A549 (cell line): ENCODE measurements at regions not wholly inside any gene's neighbourhood (a gene's known extent, or its start where the extent isn't known, plus 50 kb on each side); places are given as distances from the start of the nearest gene placed in this dataset.

ENCODE experiments used
- BHLHE40 ChIP-seq: IDR thresholded peaks from 2 replicates; pipeline ENCODE4 v1.6.1; 2012; ENCODE audit warnings: low read depth, low read length, inconsistent platforms
- CBX2 ChIP-seq: fragments of 200-600 bp; sonication (generic); IDR thresholded peaks from 2 replicates; pipeline ENCODE4 v1.6.1; 2016; ENCODE audit warnings: low read depth, mild to moderate bottlenecking, borderline replicate concordance
- CEBPB ChIP-seq, 2 experiments: fragments of >200 bp in 1 of 2; sonication (Bioruptor Twin) in 1 of 2; formaldehyde crosslinking in 1 of 2; IDR thresholded peaks; 2 replicates each; pipeline ENCODE4 v1.6.1; 2012 to 2016
- CHD2 ChIP-seq: fragments of 150-350 bp; IDR thresholded peaks from 2 replicates; pipeline ENCODE4 v1.6.1; 2014; ENCODE audit warnings: low read length; ENCODE audit not compliant: partially characterized antibody
- CHD4 ChIP-seq: fragments of 200-600 bp; sonication (generic); IDR thresholded peaks from 2 replicates; pipeline ENCODE4 v1.6.1; 2016; ENCODE audit warnings: antibody characterized with exemption, mild to moderate bottlenecking, borderline replicate concordance
- EHMT2 ChIP-seq: fragments of 200-600 bp; sonication (generic); IDR thresholded peaks from 2 replicates; pipeline ENCODE4 v1.6.1; 2016; ENCODE audit warnings: antibody characterized with exemption, low read depth, mild to moderate bottlenecking, moderate library complexity
- ESRRA ChIP-seq: fragments of 150-350 bp; IDR thresholded peaks from 2 replicates; pipeline ENCODE4 v1.6.1; 2014; ENCODE audit warnings: mild to moderate bottlenecking, low read length, borderline replicate concordance
- FOSL2 ChIP-seq, 2 experiments: fragments of 450-650 bp in 1 of 2; fragments of >200 bp in 1 of 2; sonication (Bioruptor Twin) in 1 of 2; formaldehyde crosslinking; IDR thresholded peaks; 2 replicates each; pipeline versions ENCODE4 v1.5.0 to v1.6.1; 2016 to 2020; ENCODE audit warnings: mild to moderate bottlenecking in 1 of 2, moderate library complexity in 1 of 2
- FOXS1 ChIP-seq: fragments of 250-450 bp; sonication (Bioruptor Pico); IDR thresholded peaks from 2 replicates; pipeline ENCODE4 v1.5.0; 2020; ENCODE audit warnings: mild to moderate bottlenecking, moderate library complexity
- GATA3 ChIP-seq: IDR thresholded peaks from 2 replicates; pipeline ENCODE4 v1.6.1; 2012; ENCODE audit warnings: borderline replicate concordance
- HDAC2 ChIP-seq: fragments of 200-600 bp; sonication (generic); IDR thresholded peaks from 2 replicates; pipeline ENCODE4 v1.6.1; 2016
- HEYL ChIP-seq: fragments of 250-450 bp; sonication (Bioruptor Pico); IDR thresholded peaks from 2 replicates; pipeline ENCODE4 v1.8.0; 2021; ENCODE audit warnings: mild to moderate bottlenecking, moderate library complexity
- HOXB13 ChIP-seq: fragments of 250-450 bp; sonication (Bioruptor Pico); IDR thresholded peaks from 2 replicates; pipeline ENCODE4 v1.5.0; 2020; ENCODE audit warnings: low read depth, mild to moderate bottlenecking, moderate library complexity
- JUN ChIP-seq, 2 experiments: fragments of >200 bp; sonication (Bioruptor Twin); formaldehyde crosslinking; IDR thresholded peaks; 2 replicates in 1 of 2; 3 replicates in 1 of 2; pipeline ENCODE4 v1.6.1; 2016 to 2017
- KDM5A ChIP-seq: fragments of 200-600 bp; sonication (generic); IDR thresholded peaks from 2 replicates; pipeline ENCODE4 v1.6.1; 2016; ENCODE audit warnings: antibody characterized with exemption, mild to moderate bottlenecking
- MAFK ChIP-seq: fragments of 450-650 bp; IDR thresholded peaks from 2 replicates; pipeline ENCODE4 v1.6.1; 2014; ENCODE audit not compliant: partially characterized antibody
- MAZ ChIP-seq: fragments of 150-350 bp; IDR thresholded peaks from 2 replicates; pipeline ENCODE4 v1.6.1; 2014; ENCODE audit warnings: antibody characterized with exemption, low read depth, low read length, borderline replicate concordance
- MYC ChIP-seq: IDR thresholded peaks from 2 replicates; pipeline ENCODE4 v1.6.1; 2012; ENCODE audit warnings: mild to moderate bottlenecking, inconsistent platforms, low read length, improper control_type of control experiment, borderline replicate concordance
- NFE2L2 ChIP-seq: fragments of 150-350 bp; conservative IDR thresholded peaks from 2 replicates; pipeline ENCODE4 v1.6.1; 2014; ENCODE audit warnings: low read length
- PBX3 ChIP-seq: IDR thresholded peaks from 2 replicates; pipeline ENCODE4 v1.6.1; 2012
- PHF8 ChIP-seq: fragments of 200-600 bp; sonication (generic); IDR thresholded peaks from 2 replicates; pipeline ENCODE4 v1.6.1; 2016; ENCODE audit warnings: low read depth, mild to moderate bottlenecking, antibody characterized with exemption, moderate library complexity, borderline replicate concordance
- POLR2AphosphoS2 ChIP-seq: conservative IDR thresholded peaks from 2 replicates; pipeline ENCODE4 v1.6.1; 2012; ENCODE audit warnings: low read length, improper control_type of control experiment, inconsistent platforms
- RAD21 ChIP-seq, 2 experiments: fragments of >200 bp in 1 of 2; sonication (Bioruptor Twin) in 1 of 2; formaldehyde crosslinking in 1 of 2; IDR thresholded peaks in 1 of 2; conservative IDR thresholded peaks in 1 of 2; 2 replicates in 1 of 2; 3 replicates in 1 of 2; pipeline ENCODE4 v1.6.1; 2012 to 2018; ENCODE audit warnings: inconsistent platforms in 1 of 2
- RCOR1 ChIP-seq: fragments of 150-350 bp; IDR thresholded peaks from 2 replicates; pipeline ENCODE4 v1.6.1; 2014; ENCODE audit warnings: antibody characterized with exemption, low read length, low read depth
- REST ChIP-seq: fragments of 200-600 bp; sonication (generic); IDR thresholded peaks from 2 replicates; pipeline ENCODE4 v1.6.1; 2016; ENCODE audit warnings: antibody characterized with exemption, mild to moderate bottlenecking, moderate library complexity
- RNF2 ChIP-seq: fragments of 200-600 bp; sonication (generic); IDR thresholded peaks from 2 replicates; pipeline ENCODE4 v1.6.1; 2016; ENCODE audit warnings: low read depth, mild to moderate bottlenecking, antibody characterized with exemption, moderate library complexity, borderline replicate concordance
- TFCP2L1 ChIP-seq: fragments of 250-450 bp; sonication (Bioruptor Pico); IDR thresholded peaks from 2 replicates; pipeline ENCODE4 v1.5.0; 2021; ENCODE audit warnings: mild to moderate bottlenecking
- TP53 ChIP-seq: fragments of 250-450 bp; sonication (Bioruptor Pico); IDR thresholded peaks from 2 replicates; pipeline ENCODE4 v1.5.0; 2021; ENCODE audit warnings: mild to moderate bottlenecking, moderate library complexity
- ZC3H11A ChIP-seq: fragments of 450-650 bp; IDR thresholded peaks from 2 replicates; pipeline ENCODE4 v1.6.1; 2014; ENCODE audit warnings: antibody characterized with exemption, mild to moderate bottlenecking
- ZFP36 ChIP-seq: fragments of 450-650 bp; IDR thresholded peaks from 2 replicates; pipeline ENCODE4 v1.6.1; 2014; ENCODE audit warnings: borderline replicate concordance; ENCODE audit not compliant: partially characterized antibody
- ZNF302 ChIP-seq: fragments of 250-450 bp; sonication (Bioruptor Pico); IDR thresholded peaks from 2 replicates; pipeline ENCODE4 v1.9.0; 2021; ENCODE audit warnings: inconsistent platforms, mild to moderate bottlenecking, moderate library complexity
- TF ChIP-seq, protein P1 (sequence below): fragments of >200 bp; sonication (Bioruptor Twin); formaldehyde crosslinking; IDR thresholded peaks from 3 replicates; pipeline ENCODE4 v1.5.1; 2016
- TF ChIP-seq, protein P2 (sequence below): fragments of 250-450 bp; sonication (Bioruptor Pico); IDR thresholded peaks from 2 replicates; pipeline ENCODE4 v1.5.0; 2021; ENCODE audit warnings: mild to moderate bottlenecking, moderate library complexity, borderline replicate concordance
- TF ChIP-seq, protein P3 (sequence below): fragments of 150-350 bp; IDR thresholded peaks from 2 replicates; pipeline ENCODE4 v1.6.1; 2014; ENCODE audit warnings: low read depth, mild to moderate bottlenecking, low read length

- TF ChIP-seq MYC (no peak), RCOR1 (no peak), JUN (IDR thresholded peaks at IDR 0.05) (no peak), ZNF302 (CRISPR knock-in tag) (peak; percentile 97), RNF2 (no peak), RAD21 (conservative IDR thresholded peaks at IDR 0.05 in 1 of 2, IDR thresholded peaks at IDR 0.05 in 1 of 2) (no peak), ZC3H11A (no peak), PHF8 (no peak), HEYL (CRISPR knock-in tag) (peak; percentile 97), POLR2AphosphoS2 (no peak), MAFK (no peak), HDAC2 (no peak), MAZ (no peak), CBX2 (no peak), FOSL2 (IDR thresholded peaks at IDR 0.05) (no peak), FOSL2 (CRISPR knock-in tag; IDR thresholded peaks at IDR 0.05) (no peak; the same call in 1 of the 2 replicates), NFE2L2 (no peak), CHD2 (no peak), REST (no peak), ESRRA (no peak), ZFP36 (no peak), CHD4 (no peak), CEBPB (IDR thresholded peaks at IDR 0.05) (peak; percentile 35 to 75; a peak in 3 of 4 replicates), PBX3 (no peak), BHLHE40 (no peak), FOXS1 (peak; percentile 95), KDM5A (no peak), EHMT2 (no peak), TFCP2L1 (CRISPR knock-in tag) (peak; percentile 94; the same call in 1 of the 2 replicates), TP53 (CRISPR knock-in tag) (peak; percentile 91; the same call in 1 of the 2 replicates), HOXB13 (peak; percentile 100), GATA3 (no peak)
- TF ChIP-seq, protein P1, sequence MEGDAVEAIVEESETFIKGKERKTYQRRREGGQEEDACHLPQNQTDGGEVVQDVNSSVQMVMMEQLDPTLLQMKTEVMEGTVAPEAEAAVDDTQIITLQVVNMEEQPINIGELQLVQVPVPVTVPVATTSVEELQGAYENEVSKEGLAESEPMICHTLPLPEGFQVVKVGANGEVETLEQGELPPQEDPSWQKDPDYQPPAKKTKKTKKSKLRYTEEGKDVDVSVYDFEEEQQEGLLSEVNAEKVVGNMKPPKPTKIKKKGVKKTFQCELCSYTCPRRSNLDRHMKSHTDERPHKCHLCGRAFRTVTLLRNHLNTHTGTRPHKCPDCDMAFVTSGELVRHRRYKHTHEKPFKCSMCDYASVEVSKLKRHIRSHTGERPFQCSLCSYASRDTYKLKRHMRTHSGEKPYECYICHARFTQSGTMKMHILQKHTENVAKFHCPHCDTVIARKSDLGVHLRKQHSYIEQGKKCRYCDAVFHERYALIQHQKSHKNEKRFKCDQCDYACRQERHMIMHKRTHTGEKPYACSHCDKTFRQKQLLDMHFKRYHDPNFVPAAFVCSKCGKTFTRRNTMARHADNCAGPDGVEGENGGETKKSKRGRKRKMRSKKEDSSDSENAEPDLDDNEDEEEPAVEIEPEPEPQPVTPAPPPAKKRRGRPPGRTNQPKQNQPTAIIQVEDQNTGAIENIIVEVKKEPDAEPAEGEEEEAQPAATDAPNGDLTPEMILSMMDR = no peak
- TF ChIP-seq, protein P2, sequence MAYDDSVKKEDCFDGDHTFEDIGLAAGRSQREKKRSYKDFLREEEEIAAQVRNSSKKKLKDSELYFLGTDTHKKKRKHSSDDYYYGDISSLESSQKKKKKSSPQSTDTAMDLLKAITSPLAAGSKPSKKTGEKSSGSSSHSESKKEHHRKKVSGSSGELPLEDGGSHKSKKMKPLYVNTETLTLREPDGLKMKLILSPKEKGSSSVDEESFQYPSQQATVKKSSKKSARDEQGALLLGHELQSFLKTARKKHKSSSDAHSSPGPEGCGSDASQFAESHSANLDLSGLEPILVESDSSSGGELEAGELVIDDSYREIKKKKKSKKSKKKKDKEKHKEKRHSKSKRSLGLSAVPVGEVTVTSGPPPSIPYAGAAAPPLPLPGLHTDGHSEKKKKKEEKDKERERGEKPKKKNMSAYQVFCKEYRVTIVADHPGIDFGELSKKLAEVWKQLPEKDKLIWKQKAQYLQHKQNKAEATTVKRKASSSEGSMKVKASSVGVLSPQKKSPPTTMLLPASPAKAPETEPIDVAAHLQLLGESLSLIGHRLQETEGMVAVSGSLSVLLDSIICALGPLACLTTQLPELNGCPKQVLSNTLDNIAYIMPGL (CRISPR knock-in tag) = no peak
- TF ChIP-seq, protein P3, sequence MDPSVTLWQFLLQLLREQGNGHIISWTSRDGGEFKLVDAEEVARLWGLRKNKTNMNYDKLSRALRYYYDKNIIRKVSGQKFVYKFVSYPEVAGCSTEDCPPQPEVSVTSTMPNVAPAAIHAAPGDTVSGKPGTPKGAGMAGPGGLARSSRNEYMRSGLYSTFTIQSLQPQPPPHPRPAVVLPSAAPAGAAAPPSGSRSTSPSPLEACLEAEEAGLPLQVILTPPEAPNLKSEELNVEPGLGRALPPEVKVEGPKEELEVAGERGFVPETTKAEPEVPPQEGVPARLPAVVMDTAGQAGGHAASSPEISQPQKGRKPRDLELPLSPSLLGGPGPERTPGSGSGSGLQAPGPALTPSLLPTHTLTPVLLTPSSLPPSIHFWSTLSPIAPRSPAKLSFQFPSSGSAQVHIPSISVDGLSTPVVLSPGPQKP = no peak
These were observed 84.3 kb upstream of the RALY start (continued) for GRCh38 chr20:33909331-33909921.
